Peyer's patch (tissue), 4 donors: ENCODE measurements at regions not wholly inside any gene's neighbourhood (a gene's known extent, or its start where the extent isn't known, plus 50 kb on each side); places are given as distances from the start of the nearest gene placed in this dataset.

Experiments
- CTCF ChIP-seq, 6 experiments: fragments of 450-650 bp in 4 of 6; fragments of 200-600 bp in 2 of 6; sonication (generic) in 1 of 6; IDR thresholded peaks; one replicate each; pipeline ENCODE4 v1.5.1; 2017 to 2019; ENCODE audit warnings: antibody characterized with exemption in 6 of 6, mild to moderate bottlenecking in 3 of 6, moderate library complexity in 1 of 6
- POLR2A ChIP-seq, 2 donors: fragments of 450-650 bp; IDR thresholded peaks; one replicate each; pipeline ENCODE4 v1.5.1; 2017; ENCODE audit warnings: antibody characterized with exemption in 2 of 2, mild to moderate bottlenecking in 2 of 2, moderate library complexity in 2 of 2

- TF ChIP-seq CTCF (IDR thresholded peaks at IDR 0.05) (no peak), POLR2A (IDR thresholded peaks at IDR 0.05) (no peak)
Measured at GRCh38 chr4:107492566-107492965, 227.5 kb downstream of the PAPSS1 start.
